Panc1 (cell line): ENCODE measurements at regions not wholly inside any gene's neighbourhood (a gene's known extent, or its start where the extent isn't known, plus 50 kb on each side); places are given as distances from the start of the nearest gene placed in this dataset.

Experiments used
- ATAC-seq: fragments of 200-7000 bp; cut with Tn5 transposase; 2 replicates; pipeline ENCODE4 v1.9.1; 2020; ENCODE audit warnings: mild to moderate bottlenecking, moderate library complexity
- BruUV-seq: library from RNA; stranded (reverse); fragments of 400-500 nt; replicated peaks from 2 replicates; lab custom pipeline; 2021; lab: Mats Ljungman, UMichigan
- CTCF ChIA-PET: fragments of 300-600 bp; sonication (Branson Sonifier 250); formaldehyde crosslinking; loops from one replicate; lab custom pipeline; 2022; ENCODE audit warnings: antibody characterized with exemption; lab: Charles Lee
- POLR2A ChIA-PET: fragments of 300-600 bp; sonication (Branson Sonifier 250); formaldehyde crosslinking; loops from one replicate; lab custom pipeline; 2022; ENCODE audit warnings: antibody characterized with exemption; lab: Charles Lee
- DNase-seq: peaks from one replicate; pipeline ENCODE4 v3.0.0-alpha.2; 2010; ENCODE audit warnings: low read depth, low spot score
- H3K27ac ChIP-seq: 2 replicates; pipeline ENCODE4 v1.5.1; 2011; ENCODE audit warnings: mild to moderate bottlenecking, low read length, inconsistent platforms
- H3K27me3 ChIP-seq: fragments of 200-500 bp; sonication (Bioruptor generic); 2 replicates; pipeline ENCODE4 v1.6.0; 2014; ENCODE audit warnings: low read length, inconsistent platforms; ENCODE audit not compliant: control insufficient read depth, insufficient read depth
- H3K36me3 ChIP-seq: fragments of 200-500 bp; sonication (Bioruptor generic); 2 replicates; pipeline ENCODE4 v1.5.1; 2014; ENCODE audit warnings: inconsistent platforms, mild to moderate bottlenecking, low read length, moderate library complexity; ENCODE audit not compliant: control insufficient read depth, insufficient read depth
- H3K4me1 ChIP-seq: 2 replicates; pipeline ENCODE4 v1.5.1; 2011; ENCODE audit warnings: inconsistent platforms, mild to moderate bottlenecking, low read length, moderate library complexity; ENCODE audit not compliant: control insufficient read depth, insufficient read depth
- H3K4me3 ChIP-seq, 2 experiments: 2 replicates each; pipeline ENCODE4 v1.5.1; 2011 to 2012; ENCODE audit warnings: low read depth in 2 of 2, low read length in 2 of 2, mild to moderate bottlenecking in 2 of 2, inconsistent platforms in 1 of 2, moderate library complexity in 1 of 2
- H3K9me3 ChIP-seq: fragments of 200-500 bp; sonication (Bioruptor generic); 2 replicates; pipeline ENCODE4 v1.5.1; 2014; ENCODE audit warnings: low read depth, mild to moderate bottlenecking, inconsistent platforms, low read length, moderate library complexity; ENCODE audit not compliant: control insufficient read depth, insufficient read depth
- POLR2AphosphoS5 ChIP-seq: IDR thresholded peaks from 2 replicates; pipeline ENCODE4 v1.6.1; 2012; ENCODE audit warnings: mild to moderate bottlenecking, low read depth, low read length, moderate library complexity
- REST ChIP-seq, 2 experiments: IDR thresholded peaks; 2 replicates each; pipeline ENCODE4 v1.6.1; 2011 to 2012; ENCODE audit warnings: low read depth in 2 of 2, control low read depth in 1 of 2, low read length in 1 of 2, mild to moderate bottlenecking in 1 of 2, moderate library complexity in 1 of 2; ENCODE audit not compliant: insufficient read depth in 1 of 2
- SIN3A ChIP-seq: IDR thresholded peaks from 2 replicates; pipeline ENCODE4 v1.6.1; 2012; ENCODE audit warnings: low read depth, mild to moderate bottlenecking, low read length, moderate library complexity, borderline replicate concordance; ENCODE audit not compliant: insufficient read depth
- TCF7L2 ChIP-seq: IDR thresholded peaks from 2 replicates; pipeline ENCODE4 v1.6.1; 2011; ENCODE audit warnings: mild to moderate bottlenecking, low read depth, low read length, inconsistent platforms
- in situ Hi-C: cut with HindIII; loops from 2 replicates; pipeline ENCODE4 v1.10.0; 2016; ENCODE audit warnings: low sequenced_read_pairs, low pct_unique_long_range_greater_than_20kb
- intact Hi-C: fragments of 100-400 bp; cut with micrococcal nuclease; formaldehyde crosslinking; loops from one replicate; pipeline ENCODE4 v1.10.0; 2022; ENCODE audit not compliant: unreplicated experiment
- TF ChIP-seq, protein P1 (sequence below): fragments of 450-650 bp; IDR thresholded peaks from 2 replicates; pipeline ENCODE4 v1.5.1; 2017; ENCODE audit warnings: mild to moderate bottlenecking

DNA sequence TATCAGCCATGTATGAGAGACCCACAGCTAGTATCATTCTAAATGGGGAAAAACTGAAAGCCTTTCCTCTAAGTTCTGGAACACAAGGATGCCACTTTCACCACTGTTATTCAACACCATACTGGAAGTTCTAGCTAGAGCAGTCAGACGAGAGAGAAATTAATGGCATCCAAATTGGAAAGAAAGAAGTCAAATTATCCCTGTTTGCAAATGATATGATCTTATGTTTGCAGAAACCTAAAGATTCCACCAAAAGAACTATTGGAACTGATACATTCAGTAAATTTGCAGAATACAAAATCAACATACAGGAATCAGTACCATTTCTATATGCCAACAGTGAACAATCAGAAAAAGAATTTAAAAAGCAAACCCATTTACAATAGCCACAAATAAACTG is 226.0 kb downstream of the TRPC6 start:
- ATAC-seq (no peak), DNase-seq (no peak)
- intact Hi-C loops (no loop called here), in situ Hi-C loops (no loop called here)
- H3K4me3 ChIP-seq, result no peak overlapping the region
- CTCF ChIA-PET, result no interaction called here
- H3K4me1 ChIP-seq, result no peaks in the 10 kb centered on the region
- no peak overlapping the region for H3K27ac ChIP-seq
- BruUV-seq, result no TSS peak
- no peak for TF ChIP-seq SIN3A
- TF ChIP-seq, protein P1, sequence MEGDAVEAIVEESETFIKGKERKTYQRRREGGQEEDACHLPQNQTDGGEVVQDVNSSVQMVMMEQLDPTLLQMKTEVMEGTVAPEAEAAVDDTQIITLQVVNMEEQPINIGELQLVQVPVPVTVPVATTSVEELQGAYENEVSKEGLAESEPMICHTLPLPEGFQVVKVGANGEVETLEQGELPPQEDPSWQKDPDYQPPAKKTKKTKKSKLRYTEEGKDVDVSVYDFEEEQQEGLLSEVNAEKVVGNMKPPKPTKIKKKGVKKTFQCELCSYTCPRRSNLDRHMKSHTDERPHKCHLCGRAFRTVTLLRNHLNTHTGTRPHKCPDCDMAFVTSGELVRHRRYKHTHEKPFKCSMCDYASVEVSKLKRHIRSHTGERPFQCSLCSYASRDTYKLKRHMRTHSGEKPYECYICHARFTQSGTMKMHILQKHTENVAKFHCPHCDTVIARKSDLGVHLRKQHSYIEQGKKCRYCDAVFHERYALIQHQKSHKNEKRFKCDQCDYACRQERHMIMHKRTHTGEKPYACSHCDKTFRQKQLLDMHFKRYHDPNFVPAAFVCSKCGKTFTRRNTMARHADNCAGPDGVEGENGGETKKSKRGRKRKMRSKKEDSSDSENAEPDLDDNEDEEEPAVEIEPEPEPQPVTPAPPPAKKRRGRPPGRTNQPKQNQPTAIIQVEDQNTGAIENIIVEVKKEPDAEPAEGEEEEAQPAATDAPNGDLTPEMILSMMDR, result no peak
- no peak for TF ChIP-seq TCF7L2
- no peak for TF ChIP-seq REST (IDR thresholded peaks at IDR 0.05; ENCODE audit: insufficient read depth in 1 of 2, low read depth in 2 of 2, low read length in 1 of 2)
- TF ChIP-seq POLR2AphosphoS5, result no peak
- POLR2A ChIA-PET, result no interaction called here
- H3K27me3 ChIP-seq, result no peaks in the 10 kb centered on the region
- no peaks in the 10 kb centered on the region for H3K9me3 ChIP-seq
- H3K36me3 ChIP-seq, result no peaks in the 10 kb centered on the region

DNA sequence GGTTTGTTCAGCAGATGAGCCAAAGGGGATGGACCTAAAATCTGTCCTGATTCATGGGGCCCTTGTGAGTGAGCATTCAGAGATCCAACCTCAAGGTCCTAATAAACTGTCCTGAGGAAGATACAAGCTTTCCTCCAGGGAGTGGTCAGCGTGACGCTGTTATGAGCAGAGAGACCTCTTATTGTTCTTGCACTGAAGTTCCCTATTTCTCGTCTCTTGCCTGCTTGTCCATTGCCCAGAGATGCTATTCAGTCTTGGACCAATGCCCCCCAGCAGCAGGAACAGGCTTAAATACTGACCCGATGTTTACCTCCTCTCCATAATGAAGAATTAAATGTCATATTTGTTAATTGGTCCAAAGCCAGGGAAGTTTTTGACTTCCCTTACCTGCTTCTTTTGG is 225.2 kb upstream of the PGR start:
- intact Hi-C loops (no loop called here), in situ Hi-C loops (no loop called here)
- no peaks in the 10 kb centered on the region for H3K27me3 ChIP-seq
- no TSS peak for BruUV-seq
- ChIA-PET CTCF (no interaction called here), POLR2A (no interaction called here)
- no peak overlapping the region for H3K27ac ChIP-seq
- no peak overlapping the region for H3K4me3 ChIP-seq
- no peaks in the 10 kb centered on the region for H3K36me3 ChIP-seq
- H3K9me3 ChIP-seq, result no peaks in the 10 kb centered on the region
- H3K4me1 ChIP-seq, result no peaks in the 10 kb centered on the region
- TF ChIP-seq SIN3A, result no peak
- TF ChIP-seq, protein P1, result no peak
- no peak for TF ChIP-seq TCF7L2
- no peak for TF ChIP-seq REST (IDR thresholded peaks at IDR 0.05; ENCODE audit: insufficient read depth in 1 of 2, low read depth in 2 of 2, low read length in 1 of 2)
- TF ChIP-seq POLR2AphosphoS5, result no peak
- no peak for DNase-seq
- ATAC-seq, result no peak
